Activated T-cell treated with anti-CD3 and anti-CD28 coated beads, Interleukin-2, amount 50 U/mL, for 4 hours (primary cell): ENCODE measurements at regions not wholly inside any gene's neighbourhood (a gene's known extent, or its start where the extent isn't known, plus 50 kb on each side); places are given as distances from the start of the nearest gene placed in this dataset.
"Not testable (repeated sequence)": the region's sequence is repeated elsewhere in the genome, so short reads cannot be mapped to it uniquely, and the experiment has no call there.

Experiments used
- ATAC-seq, 2 donors: fragments of 200-7000 bp; cut with Tn5 transposase; one replicate each; pipeline ENCODE4 v1.10.0; 2021
- DNase-seq: peaks from one replicate; pipeline ENCODE4 v3.0.0-alpha.2; 2020
- H3K27me3 Mint-ChIP-seq: one replicate; pipeline ENCODE4 v1.8.0; 2021; ENCODE audit warnings: low read depth, mixed read lengths
- H3K36me3 Mint-ChIP-seq: one replicate; pipeline ENCODE4 v1.8.0; 2022; ENCODE audit warnings: mixed read lengths; ENCODE audit not compliant: insufficient read depth
- H3K4me1 Mint-ChIP-seq: one replicate; pipeline ENCODE4 v1.8.0; 2021; ENCODE audit warnings: low read depth, mixed read lengths
- H3K4me3 Mint-ChIP-seq: one replicate; pipeline ENCODE4 v1.8.0; 2021; ENCODE audit warnings: mild to moderate bottlenecking, moderate library complexity, mixed read lengths
- H3K9me3 Mint-ChIP-seq: one replicate; pipeline ENCODE4 v1.8.0; 2021; ENCODE audit warnings: mixed read lengths

- Mint-ChIP-seq H3K4me1 (no peaks in the 10 kb centered on the region), H3K27me3 (no peaks in the 10 kb centered on the region), H3K9me3 (peaks cover 8% of the 10 kb centered on the region), H3K36me3 (no peaks in the 10 kb centered on the region), H3K4me3 (no peak overlapping the region)
- no peak for ATAC-seq
- DNase-seq, result no peak
Measured at GRCh38 chr13:88217372-88217771, 546.2 kb downstream of the SLITRK5 start.

GRCh38 chr13:88217883-88218282, 546.7 kb downstream of the SLITRK5 start:
- Mint-ChIP-seq H3K9me3 (peaks cover 8% of the 10 kb centered on the region), H3K36me3 (no peaks in the 10 kb centered on the region), H3K27me3 (no peaks in the 10 kb centered on the region), H3K4me3 (no peak overlapping the region), H3K4me1 (no peaks in the 10 kb centered on the region)
- DNase-seq (no peak), ATAC-seq (no peak)

DNA sequence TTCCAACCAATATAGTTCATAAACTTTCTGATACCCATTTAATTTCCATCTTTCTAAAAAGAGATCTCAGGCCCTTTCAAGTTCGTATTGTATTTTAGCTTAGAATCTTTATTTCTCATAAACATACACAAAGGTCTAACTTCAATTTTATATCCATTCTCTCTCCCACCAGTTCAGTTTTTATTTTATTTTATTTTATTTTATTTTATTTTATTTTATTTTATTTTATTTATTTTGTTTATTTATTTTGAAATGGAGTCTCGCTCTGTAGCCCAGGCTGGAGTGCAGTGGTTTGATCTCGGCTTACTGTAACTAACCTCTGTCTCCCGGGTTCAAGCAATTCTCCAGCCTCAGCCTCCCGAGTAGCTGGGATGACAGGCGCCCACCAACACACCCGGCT, 552.8 kb downstream of the SLITRK5 start:
- DNase-seq (no peak), ATAC-seq (no peak)
- no peak overlapping the region for H3K4me3 Mint-ChIP-seq
- no peaks in the 10 kb centered on the region for H3K36me3 Mint-ChIP-seq
- peaks cover 4% of the 10 kb centered on the region for H3K9me3 Mint-ChIP-seq
- H3K27me3 Mint-ChIP-seq, result no peaks in the 10 kb centered on the region
- no peaks in the 10 kb centered on the region for H3K4me1 Mint-ChIP-seq

DNA sequence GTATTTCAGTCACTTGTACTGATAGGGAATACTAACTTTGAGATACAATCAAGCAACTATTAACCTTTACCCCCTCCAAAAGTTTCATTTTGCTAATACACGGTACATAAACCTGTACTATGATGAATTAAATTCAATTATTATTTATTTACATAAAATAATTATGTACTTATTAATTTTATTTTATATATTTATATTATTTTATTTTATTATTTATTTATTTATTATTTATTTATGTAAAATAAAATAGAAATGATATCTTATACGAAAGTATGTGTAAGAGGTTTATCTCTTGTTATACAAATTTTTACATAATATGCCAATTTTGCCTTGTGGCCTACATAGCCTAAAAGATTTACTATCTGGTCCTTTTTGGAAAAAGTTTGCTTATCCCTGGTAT, 564.3 kb downstream of the SLITRK5 start:
- DNase-seq, result no peak
- H3K36me3 Mint-ChIP-seq, result no peaks in the 10 kb centered on the region
- ATAC-seq, result no peak
- no peaks in the 10 kb centered on the region for H3K27me3 Mint-ChIP-seq
- no peak overlapping the region for H3K4me3 Mint-ChIP-seq
- no peaks in the 10 kb centered on the region for H3K9me3 Mint-ChIP-seq
- H3K4me1 Mint-ChIP-seq, result no peaks in the 10 kb centered on the region

GRCh38 chr13:88246239-88246638, 575.1 kb downstream of the SLITRK5 start:
- H3K4me3 Mint-ChIP-seq, result no peak overlapping the region
- no peaks in the 10 kb centered on the region for H3K36me3 Mint-ChIP-seq
- peaks cover 3% of the 10 kb centered on the region for H3K9me3 Mint-ChIP-seq
- ATAC-seq (no peak), DNase-seq (no peak)
- H3K27me3 Mint-ChIP-seq, result no peaks in the 10 kb centered on the region
- no peaks in the 10 kb centered on the region for H3K4me1 Mint-ChIP-seq

DNA sequence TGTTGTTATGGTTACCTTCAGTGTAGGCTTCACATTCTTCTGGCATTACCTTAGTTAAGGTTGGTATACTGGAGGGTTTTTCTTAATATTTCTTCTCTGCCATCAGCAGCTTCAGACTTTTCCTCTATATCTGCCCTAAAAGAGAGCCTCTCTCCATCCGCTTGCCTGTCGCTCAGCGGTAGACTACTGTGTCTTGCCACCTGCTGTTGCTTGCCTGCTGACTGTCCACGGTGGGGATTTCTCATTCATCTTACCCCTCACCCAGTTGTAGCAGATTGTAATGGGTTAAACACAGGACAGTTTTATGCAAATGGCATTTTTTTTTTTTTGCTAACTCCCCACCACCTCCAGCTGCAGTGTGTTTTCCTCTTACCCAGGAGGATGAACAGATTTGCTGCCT, 577.2 kb downstream of the SLITRK5 start:
- DNase-seq (no peak), ATAC-seq (no peak)
- no peaks in the 10 kb centered on the region for H3K27me3 Mint-ChIP-seq
- no peak overlapping the region for H3K4me3 Mint-ChIP-seq
- H3K9me3 Mint-ChIP-seq, result peaks cover 3% of the 10 kb centered on the region
- no peaks in the 10 kb centered on the region for H3K36me3 Mint-ChIP-seq
- H3K4me1 Mint-ChIP-seq, result no peaks in the 10 kb centered on the region

GRCh38 chr13:88257706-88258105, 586.5 kb downstream of the SLITRK5 start:
- ATAC-seq (no peak), DNase-seq (no peak)
- H3K36me3 Mint-ChIP-seq, result no peaks in the 10 kb centered on the region
- no peaks in the 10 kb centered on the region for H3K27me3 Mint-ChIP-seq
- H3K9me3 Mint-ChIP-seq, result peaks cover 12% of the 10 kb centered on the region
- H3K4me3 Mint-ChIP-seq, result no peak overlapping the region
- no peaks in the 10 kb centered on the region for H3K4me1 Mint-ChIP-seq

DNA sequence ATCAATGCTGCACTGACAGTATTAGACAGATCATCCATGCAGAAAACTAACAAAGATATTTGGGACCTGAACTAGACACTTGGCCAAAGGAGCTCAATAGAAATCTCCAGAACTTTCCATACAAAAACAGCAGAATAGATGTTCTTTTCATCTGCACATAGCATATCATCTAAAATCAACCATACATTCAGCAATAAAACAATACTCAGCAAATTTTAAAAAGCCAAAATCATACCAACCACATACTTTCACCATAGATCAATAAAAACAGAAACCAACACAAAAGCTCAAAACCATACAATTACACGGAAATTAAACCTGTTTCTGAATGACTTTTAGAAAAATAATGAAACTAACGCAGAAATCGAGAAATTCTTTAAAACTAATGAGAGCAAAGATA, 592.6 kb downstream of the SLITRK5 start:
- no peak for DNase-seq
- ATAC-seq, result no peak
- H3K4me1 Mint-ChIP-seq, result no peaks in the 10 kb centered on the region
- no peak overlapping the region for H3K4me3 Mint-ChIP-seq
- peaks cover 30% of the 10 kb centered on the region for H3K9me3 Mint-ChIP-seq
- H3K36me3 Mint-ChIP-seq, result no peaks in the 10 kb centered on the region
- no peaks in the 10 kb centered on the region for H3K27me3 Mint-ChIP-seq

- ATAC-seq (no peak), DNase-seq (no peak)
- Mint-ChIP-seq H3K4me1 (no peaks in the 10 kb centered on the region), H3K36me3 (no peaks in the 10 kb centered on the region), H3K4me3 (no peak overlapping the region), H3K9me3 (peaks cover 7% of the 10 kb centered on the region), H3K27me3 (no peaks in the 10 kb centered on the region)
Measured at GRCh38 chr13:88281841-88282240, 610.7 kb downstream of the SLITRK5 start.

DNA sequence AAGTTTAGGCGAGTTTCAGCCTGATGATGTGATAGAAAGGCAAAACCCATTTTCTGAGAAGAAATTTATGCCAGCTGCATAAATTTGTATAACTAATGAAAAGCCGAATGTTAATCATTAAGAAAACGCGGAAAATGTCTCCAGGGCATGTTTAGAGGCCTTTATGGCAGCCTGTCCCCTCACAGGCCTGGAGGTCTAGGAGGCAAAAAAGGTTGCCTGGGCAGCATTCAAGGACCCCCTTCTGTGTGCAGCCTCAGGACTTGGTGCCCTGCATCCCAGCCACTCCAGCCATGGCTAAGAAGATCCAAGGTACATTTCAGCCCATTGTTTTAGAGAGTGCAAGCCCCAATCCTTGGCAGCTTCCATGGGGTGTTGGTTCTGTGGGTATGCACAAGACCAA, 614.2 kb downstream of the SLITRK5 start:
- DNase-seq (no peak), ATAC-seq (no peak)
- Mint-ChIP-seq H3K9me3 (peaks cover 3% of the 10 kb centered on the region), H3K4me3 (no peak overlapping the region), H3K36me3 (no peaks in the 10 kb centered on the region), H3K27me3 (no peaks in the 10 kb centered on the region), H3K4me1 (no peaks in the 10 kb centered on the region)

DNA sequence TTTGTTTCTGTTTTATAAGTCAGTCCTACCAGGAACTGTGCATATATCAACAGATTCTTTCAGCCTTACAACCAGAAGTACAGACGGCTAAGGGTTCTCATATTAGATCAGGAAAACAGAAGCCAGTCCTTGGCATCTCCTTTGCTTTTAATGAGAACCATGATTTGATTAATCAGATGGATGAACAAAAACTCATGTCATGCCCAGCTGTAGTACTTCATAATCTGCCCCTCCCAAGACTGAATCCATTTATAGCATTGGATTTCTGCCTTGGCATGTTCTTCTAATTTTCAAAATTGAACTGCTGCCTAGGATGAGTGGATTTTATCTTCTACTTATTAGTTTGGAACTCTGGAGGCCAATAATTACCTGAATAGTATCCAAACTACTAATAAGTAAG, 617.2 kb downstream of the SLITRK5 start:
- H3K4me1 Mint-ChIP-seq, result no peaks in the 10 kb centered on the region
- DNase-seq (no peak), ATAC-seq (no peak)
- no peaks in the 10 kb centered on the region for H3K27me3 Mint-ChIP-seq
- no peaks in the 10 kb centered on the region for H3K36me3 Mint-ChIP-seq
- peaks cover 6% of the 10 kb centered on the region for H3K9me3 Mint-ChIP-seq
- no peak overlapping the region for H3K4me3 Mint-ChIP-seq

DNA sequence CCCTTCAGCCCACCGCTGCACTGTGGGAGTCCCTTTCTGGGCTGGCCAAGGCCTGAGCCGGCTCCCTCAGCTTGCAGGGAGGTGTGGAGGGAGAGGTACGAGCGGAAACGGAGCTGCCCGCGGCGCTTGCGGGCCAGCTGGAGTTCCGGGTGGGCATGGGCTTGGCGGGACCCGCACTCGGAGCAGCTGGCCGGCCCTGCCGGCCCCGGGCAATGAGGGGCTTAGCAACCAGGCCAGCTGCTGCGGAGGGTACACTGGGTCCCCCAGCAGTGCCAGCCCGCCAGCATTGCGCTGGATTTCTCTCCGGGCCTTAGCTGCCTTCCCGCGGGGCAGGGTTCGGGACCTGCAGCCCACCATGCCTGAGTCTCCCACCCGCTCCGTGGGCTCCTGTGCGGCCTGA, 620.6 kb downstream of the SLITRK5 start:
- not testable (repeated sequence) for H3K4me1 Mint-ChIP-seq, DNase-seq, ATAC-seq, H3K9me3 Mint-ChIP-seq, H3K4me3 Mint-ChIP-seq, H3K27me3 Mint-ChIP-seq, H3K36me3 Mint-ChIP-seq

- no peak for ATAC-seq
Measured at GRCh38 chr13:88294368-88294767, 623.2 kb downstream of the SLITRK5 start.

DNA sequence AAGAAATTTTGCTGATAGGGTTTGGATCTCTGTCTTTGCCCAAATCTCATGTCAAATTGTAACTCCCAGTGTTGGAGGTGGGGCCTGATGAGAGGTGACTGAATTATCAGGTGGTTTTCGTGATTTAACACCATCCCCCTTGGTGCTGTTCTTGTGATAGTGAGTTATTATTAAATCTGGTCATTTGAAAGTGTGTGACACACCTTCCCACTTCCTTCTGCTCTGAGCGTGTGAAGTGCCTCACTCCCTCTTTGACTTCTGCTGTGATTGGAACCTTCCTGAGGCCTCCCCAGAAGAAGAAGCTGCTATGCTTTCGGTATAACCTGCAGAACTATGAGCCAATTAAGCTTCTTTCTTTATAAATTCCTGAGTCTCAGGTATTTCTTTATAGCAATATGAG, 632.0 kb downstream of the SLITRK5 start:
- DNase-seq (no peak), ATAC-seq (no peak)
- Mint-ChIP-seq H3K9me3 (peaks cover 10% of the 10 kb centered on the region), H3K4me3 (no peak overlapping the region), H3K36me3 (no peaks in the 10 kb centered on the region), H3K4me1 (no peaks in the 10 kb centered on the region), H3K27me3 (no peaks in the 10 kb centered on the region)

More at GRCh38 chr13:88294368-88294767, 623.2 kb downstream of the SLITRK5 start:
- no peaks in the 10 kb centered on the region for H3K36me3 Mint-ChIP-seq
- no peak for DNase-seq
- no peaks in the 10 kb centered on the region for H3K27me3 Mint-ChIP-seq
- no peaks in the 10 kb centered on the region for H3K4me1 Mint-ChIP-seq
- no peak overlapping the region for H3K4me3 Mint-ChIP-seq
- peaks cover 8% of the 10 kb centered on the region for H3K9me3 Mint-ChIP-seq

- Mint-ChIP-seq H3K9me3 (peaks cover 10% of the 10 kb centered on the region), H3K4me3 (no peak overlapping the region), H3K4me1 (no peaks in the 10 kb centered on the region), H3K27me3 (no peaks in the 10 kb centered on the region), H3K36me3 (no peaks in the 10 kb centered on the region)
- ATAC-seq (no peak), DNase-seq (no peak)
Measured at GRCh38 chr13:88303605-88304004, 632.4 kb downstream of the SLITRK5 start.

- no peaks in the 10 kb centered on the region for H3K27me3 Mint-ChIP-seq
- no peak overlapping the region for H3K4me3 Mint-ChIP-seq
- no peak for DNase-seq
- no peaks in the 10 kb centered on the region for H3K36me3 Mint-ChIP-seq
- no peaks in the 10 kb centered on the region for H3K4me1 Mint-ChIP-seq
- no peak for ATAC-seq
- peaks cover 7% of the 10 kb centered on the region for H3K9me3 Mint-ChIP-seq
Measured at GRCh38 chr13:88314496-88314895, 643.3 kb downstream of the SLITRK5 start.
